Neural progenitor cell (in vitro differentiated cells): ENCODE measurements at regions not wholly inside any gene's neighbourhood (a gene's known extent, or its start where the extent isn't known, plus 50 kb on each side); places are given as distances from the start of the nearest gene placed in this dataset.

ENCODE experiments used
- DNase-seq: peaks from one replicate; pipeline ENCODE4 v3.0.0-alpha.2; 2016; ENCODE audit warnings: low spot score
- H2AFZ ChIP-seq: fragments of 200-600 bp; sonication (generic); replicated peaks from 2 replicates; pipeline ENCODE4 v1.6.1; 2016; ENCODE audit warnings: antibody characterized with exemption
- H3F3A ChIP-seq: fragments of 200-600 bp; sonication (generic); 2 replicates; pipeline ENCODE4 v1.6.1; 2016; ENCODE audit warnings: antibody characterized with exemption, low read depth
- H3K27ac ChIP-seq: fragments of 200-600 bp; sonication (generic); 2 replicates; pipeline ENCODE4 v1.5.1; 2016; ENCODE audit warnings: mild to moderate bottlenecking
- H3K27me3 ChIP-seq: fragments of 200-600 bp; sonication (generic); 2 replicates; pipeline ENCODE4 v1.6.1; 2016; ENCODE audit warnings: mild to moderate bottlenecking, moderate library complexity
- H3K36me3 ChIP-seq: fragments of 200-600 bp; sonication (generic); 2 replicates; pipeline ENCODE4 v1.5.1; 2016
- H3K4me1 ChIP-seq: fragments of 200-600 bp; sonication (generic); 2 replicates; pipeline ENCODE4 v1.6.1; 2016; ENCODE audit warnings: mixed run types
- H3K4me2 ChIP-seq: fragments of 200-600 bp; sonication (generic); 2 replicates; pipeline ENCODE4 v1.6.1; 2016
- H3K4me3 ChIP-seq: fragments of 200-600 bp; sonication (generic); 2 replicates; pipeline ENCODE4 v1.5.1; 2016
- H3K79me2 ChIP-seq: fragments of 200-600 bp; sonication (generic); 2 replicates; pipeline ENCODE4 v1.6.1; 2016; ENCODE audit warnings: low read depth
- H3K9ac ChIP-seq: fragments of 200-600 bp; sonication (generic); 2 replicates; pipeline ENCODE4 v1.6.1; 2016
- H3K9me3 ChIP-seq: fragments of 200-600 bp; sonication (generic); 2 replicates; pipeline ENCODE4 v1.5.1; 2016; ENCODE audit warnings: low read depth
- H4K20me1 ChIP-seq: fragments of 200-600 bp; sonication (generic); 2 replicates; pipeline ENCODE4 v1.6.1; 2016; ENCODE audit warnings: low read depth
- H3K27ac Mint-ChIP-seq: 3 replicates; pipeline ENCODE4 v1.8.0; 2021; ENCODE audit warnings: mixed read lengths
- H3K27me3 Mint-ChIP-seq: 2 replicates; pipeline ENCODE4 v1.8.0; 2022; ENCODE audit warnings: low read depth, mild to moderate bottlenecking, inconsistent platforms, moderate library complexity, mixed read lengths; ENCODE audit not compliant: insufficient read depth
- H3K36me3 Mint-ChIP-seq: 3 replicates; pipeline ENCODE4 v1.8.0; 2021; ENCODE audit warnings: mixed read lengths
- H3K4me1 Mint-ChIP-seq: 3 replicates; pipeline ENCODE4 v1.8.0; 2021; ENCODE audit warnings: mixed read lengths
- H3K4me3 Mint-ChIP-seq: 3 replicates; pipeline ENCODE4 v1.8.0; 2021; ENCODE audit warnings: mild to moderate bottlenecking, moderate library complexity, mixed read lengths
- H3K9me3 Mint-ChIP-seq: 3 replicates; pipeline ENCODE4 v1.8.0; 2020; ENCODE audit warnings: mixed read lengths
- EZH2 ChIP-seq: fragments of 200-600 bp; sonication (generic); IDR thresholded peaks from 2 replicates; pipeline ENCODE4 v1.6.1; 2017; ENCODE audit warnings: antibody characterized with exemption, mild to moderate bottlenecking, moderate library complexity
- EZH2phosphoT487 ChIP-seq: fragments of 200-600 bp; sonication (generic); IDR thresholded peaks from 2 replicates; pipeline ENCODE4 v1.6.1; 2017; ENCODE audit warnings: antibody characterized with exemption
- TF ChIP-seq, protein P1 (sequence below): fragments of 200-600 bp; sonication (generic); IDR thresholded peaks from 2 replicates; pipeline ENCODE4 v1.5.1; 2017; ENCODE audit warnings: antibody characterized with exemption, mild to moderate bottlenecking

DNA sequence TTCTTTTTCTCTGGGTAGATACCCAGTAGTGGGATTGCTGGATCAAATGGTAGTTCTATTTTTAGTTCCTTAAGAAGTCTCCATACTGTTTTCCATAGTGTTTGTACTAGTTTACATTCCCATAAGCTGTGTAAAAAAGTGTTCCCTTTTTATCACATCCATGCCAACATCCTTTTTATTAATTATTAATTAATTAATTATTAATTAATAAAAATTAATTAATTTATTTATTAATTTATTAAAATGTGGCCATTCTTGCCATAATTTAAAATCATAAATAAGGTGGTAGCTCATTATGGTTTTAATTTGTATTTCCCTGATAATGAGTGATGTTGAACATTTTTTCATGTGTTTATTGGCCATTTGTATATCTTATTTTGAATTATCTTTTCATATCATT lies 173.9 kb upstream of the FOXN2 start:
- Mint-ChIP-seq H3K36me3 (no peaks in the 10 kb centered on the region), H3K4me1 (no peaks in the 10 kb centered on the region), H3K4me3 (no peak overlapping the region), H3K9me3 (peaks cover 11% of the 10 kb centered on the region), H3K27ac (no peak overlapping the region), H3K27me3 (peaks cover 2% of the 10 kb centered on the region)
- H3K4me2 ChIP-seq: no peak overlapping the region
- H3K4me3 ChIP-seq: no peak overlapping the region
- H3K79me2 ChIP-seq: no peaks in the 10 kb centered on the region
- H3K9ac ChIP-seq: no peak overlapping the region
- no peaks in the 10 kb centered on the region for H3K27me3 ChIP-seq
- no peaks in the 10 kb centered on the region for H3K9me3 ChIP-seq
- H2AFZ ChIP-seq: no peak overlapping the region
- TF ChIP-seq EZH2: no peak
- TF ChIP-seq, protein P1, sequence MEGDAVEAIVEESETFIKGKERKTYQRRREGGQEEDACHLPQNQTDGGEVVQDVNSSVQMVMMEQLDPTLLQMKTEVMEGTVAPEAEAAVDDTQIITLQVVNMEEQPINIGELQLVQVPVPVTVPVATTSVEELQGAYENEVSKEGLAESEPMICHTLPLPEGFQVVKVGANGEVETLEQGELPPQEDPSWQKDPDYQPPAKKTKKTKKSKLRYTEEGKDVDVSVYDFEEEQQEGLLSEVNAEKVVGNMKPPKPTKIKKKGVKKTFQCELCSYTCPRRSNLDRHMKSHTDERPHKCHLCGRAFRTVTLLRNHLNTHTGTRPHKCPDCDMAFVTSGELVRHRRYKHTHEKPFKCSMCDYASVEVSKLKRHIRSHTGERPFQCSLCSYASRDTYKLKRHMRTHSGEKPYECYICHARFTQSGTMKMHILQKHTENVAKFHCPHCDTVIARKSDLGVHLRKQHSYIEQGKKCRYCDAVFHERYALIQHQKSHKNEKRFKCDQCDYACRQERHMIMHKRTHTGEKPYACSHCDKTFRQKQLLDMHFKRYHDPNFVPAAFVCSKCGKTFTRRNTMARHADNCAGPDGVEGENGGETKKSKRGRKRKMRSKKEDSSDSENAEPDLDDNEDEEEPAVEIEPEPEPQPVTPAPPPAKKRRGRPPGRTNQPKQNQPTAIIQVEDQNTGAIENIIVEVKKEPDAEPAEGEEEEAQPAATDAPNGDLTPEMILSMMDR: no peak
- TF ChIP-seq EZH2phosphoT487: no peak
- H3F3A ChIP-seq: no peaks in the 10 kb centered on the region
- no peak for DNase-seq
- no peaks in the 10 kb centered on the region for H3K36me3 ChIP-seq
- no peak overlapping the region for H3K27ac ChIP-seq
- H4K20me1 ChIP-seq: no peaks in the 10 kb centered on the region
- no peaks in the 10 kb centered on the region for H3K4me1 ChIP-seq

DNA sequence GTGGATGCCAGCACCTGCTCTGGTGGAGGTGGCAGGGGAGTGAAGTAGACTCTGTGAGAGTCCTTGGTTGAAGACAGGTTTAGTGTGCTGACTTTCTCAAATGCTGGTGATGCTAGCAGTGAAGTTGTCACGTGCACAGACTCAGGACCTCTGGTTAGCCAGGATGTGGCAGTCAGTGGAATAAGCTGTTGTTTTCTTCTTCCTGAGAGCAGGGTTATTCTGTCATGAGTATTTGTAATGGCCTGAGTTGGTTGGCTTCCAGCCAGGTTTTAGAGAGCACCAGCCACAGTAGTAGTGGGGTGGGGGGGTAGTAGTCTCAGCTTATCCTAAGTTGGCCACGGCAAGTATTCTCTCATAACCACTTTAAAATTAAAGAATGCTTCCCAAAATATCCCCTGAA lies 169.7 kb upstream of the FOXN2 start:
- Mint-ChIP-seq H3K27me3 (peaks cover 2% of the 10 kb centered on the region), H3K36me3 (no peaks in the 10 kb centered on the region), H3K4me1 (no peaks in the 10 kb centered on the region), H3K9me3 (peaks cover 9% of the 10 kb centered on the region), H3K27ac (no peak overlapping the region), H3K4me3 (no peak overlapping the region)
- Histone ChIP-seq H3F3A (no peaks in the 10 kb centered on the region), H3K4me2 (no peak overlapping the region), H4K20me1 (no peaks in the 10 kb centered on the region), H3K9me3 (no peaks in the 10 kb centered on the region), H3K4me1 (no peaks in the 10 kb centered on the region), H3K4me3 (no peak overlapping the region), H3K27me3 (no peaks in the 10 kb centered on the region), H3K36me3 (no peaks in the 10 kb centered on the region), H3K79me2 (no peaks in the 10 kb centered on the region), H2AFZ (peak overlapping the region; percentile 51), H3K9ac (no peak overlapping the region), H3K27ac (no peak overlapping the region)
- no peak for TF ChIP-seq EZH2phosphoT487
- TF ChIP-seq EZH2: no peak
- TF ChIP-seq, protein P1: no peak
- DNase-seq: no peak

DNA sequence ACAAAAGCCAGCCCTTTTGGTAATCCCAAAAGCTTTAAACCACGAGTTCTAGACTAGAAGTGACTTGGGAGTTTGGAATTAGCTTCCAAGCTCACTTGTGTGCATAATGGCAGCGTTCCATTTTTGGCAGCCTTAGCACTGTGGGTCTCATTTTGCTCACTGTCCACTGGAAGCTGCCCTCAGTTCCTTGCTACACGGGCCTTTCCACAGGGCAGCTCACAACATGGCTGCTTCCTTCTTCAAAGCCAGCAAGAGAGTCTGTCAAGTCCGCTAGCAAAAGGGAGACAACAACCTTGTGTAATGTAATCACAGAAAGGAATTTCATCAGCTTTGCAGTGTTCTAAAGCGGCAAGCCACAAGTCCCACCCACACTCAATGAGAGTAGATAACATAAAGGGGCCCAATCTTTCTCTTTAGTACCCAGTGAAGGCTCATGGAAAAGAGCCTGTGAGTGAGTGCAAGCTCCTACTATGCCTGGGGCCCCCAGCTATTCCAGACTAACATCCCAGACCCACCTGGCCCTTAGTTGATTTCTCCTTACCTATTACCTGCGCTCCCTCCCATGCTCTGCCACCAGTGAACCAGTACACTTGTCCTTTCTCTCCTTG lies 168.5 kb upstream of the FOXN2 start:
- Histone ChIP-seq H4K20me1 (no peaks in the 10 kb centered on the region), H3K4me1 (no peaks in the 10 kb centered on the region), H3K27ac (no peak overlapping the region), H3K36me3 (no peaks in the 10 kb centered on the region), H3K4me3 (no peak overlapping the region), H3F3A (no peaks in the 10 kb centered on the region), H3K9ac (no peak overlapping the region), H3K9me3 (no peaks in the 10 kb centered on the region), H2AFZ (peak overlapping the region; percentile 83), H3K79me2 (no peaks in the 10 kb centered on the region), H3K27me3 (no peaks in the 10 kb centered on the region), H3K4me2 (no peak overlapping the region)
- TF ChIP-seq EZH2 (no peak), EZH2phosphoT487 (no peak)
- TF ChIP-seq, protein P1: no peak
- Mint-ChIP-seq H3K9me3 (peaks cover 8% of the 10 kb centered on the region), H3K27ac (no peak overlapping the region), H3K27me3 (peaks cover 2% of the 10 kb centered on the region), H3K4me3 (no peak overlapping the region), H3K4me1 (no peaks in the 10 kb centered on the region), H3K36me3 (no peaks in the 10 kb centered on the region)
- no peak for DNase-seq
